Astrocyte of the hippocampus (primary cell): ENCODE measurements at regions not wholly inside any gene's neighbourhood (a gene's known extent, or its start where the extent isn't known, plus 50 kb on each side); places are given as distances from the start of the nearest gene placed in this dataset.

Experiments
- DNase-seq: peaks from one replicate; pipeline ENCODE4 v3.0.0; 2011; ENCODE audit warnings: low read depth, low spot score

DNA sequence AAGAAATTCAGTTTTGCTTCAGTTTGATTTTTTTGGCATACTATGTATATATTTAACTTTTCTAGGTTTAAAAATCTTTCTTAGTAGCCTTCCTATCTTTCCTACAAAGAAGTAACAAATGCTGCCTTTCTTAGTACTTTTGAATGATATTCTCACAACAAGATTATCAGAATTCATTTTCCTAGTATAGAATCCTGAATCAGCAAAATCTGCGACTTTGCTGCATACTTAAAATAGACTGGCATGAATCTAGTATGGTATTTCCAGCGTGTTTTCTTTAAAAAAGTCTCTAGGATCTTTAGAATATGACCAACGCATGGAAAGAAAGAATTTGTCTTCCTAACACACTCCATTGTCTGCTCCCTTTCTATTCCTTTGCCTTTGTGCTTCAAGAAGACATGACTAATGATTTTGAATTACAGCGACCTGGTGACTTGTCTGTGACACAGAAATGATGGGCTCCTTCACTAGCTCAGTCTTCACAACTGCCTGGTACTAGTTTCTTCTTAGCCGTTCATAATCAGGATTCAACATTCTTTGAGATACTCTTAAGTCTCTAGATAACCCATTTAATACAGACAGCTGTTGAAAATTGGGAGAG, 349.8 kb downstream of the PPARGC1A start:
- DNase-seq: peak; percentile 13

DNA sequence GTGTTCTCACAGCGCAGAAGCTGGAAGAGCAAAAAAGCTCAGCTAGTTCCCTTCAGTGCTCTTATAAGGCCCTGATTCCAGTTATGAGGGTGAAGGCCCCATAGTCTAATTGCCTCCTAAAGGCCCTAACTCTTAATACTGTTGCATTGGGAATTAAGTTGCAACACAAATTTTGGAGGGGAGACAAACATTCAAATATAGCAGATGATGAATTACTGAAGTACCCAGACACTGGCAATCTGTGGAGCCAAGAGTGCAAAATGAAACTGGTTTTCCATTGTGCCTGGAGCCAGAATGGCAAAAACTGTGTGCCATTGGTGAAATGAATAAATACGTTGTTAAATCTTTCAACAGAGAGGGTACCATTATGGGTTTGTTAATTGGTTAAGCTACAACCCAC, 356.0 kb downstream of the PPARGC1A start:
- DNase-seq: no peak

GRCh38 chr4:23516716-23517115, 373.1 kb downstream of the PPARGC1A start:
- DNase-seq: peak; percentile 31

DNA sequence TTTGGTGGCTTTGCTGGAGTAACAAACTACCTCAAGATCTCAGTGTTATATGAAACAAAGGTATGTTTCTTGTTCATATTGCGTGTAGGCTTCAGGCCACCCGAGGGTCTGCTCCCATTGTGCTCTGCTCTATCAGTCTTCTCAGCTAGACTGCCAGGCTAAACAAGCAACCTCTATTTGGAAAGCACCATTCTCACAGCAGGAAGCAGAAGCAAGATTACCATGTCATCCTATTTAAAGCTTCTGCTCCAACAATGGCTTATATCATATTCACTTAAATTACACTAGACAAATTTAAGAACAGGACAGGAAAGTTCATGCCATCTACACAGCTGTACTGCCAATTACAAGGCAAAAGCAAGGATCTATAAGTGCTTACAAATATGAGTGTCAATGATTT, 385.8 kb downstream of the PPARGC1A start:
- DNase-seq: no peak

DNA sequence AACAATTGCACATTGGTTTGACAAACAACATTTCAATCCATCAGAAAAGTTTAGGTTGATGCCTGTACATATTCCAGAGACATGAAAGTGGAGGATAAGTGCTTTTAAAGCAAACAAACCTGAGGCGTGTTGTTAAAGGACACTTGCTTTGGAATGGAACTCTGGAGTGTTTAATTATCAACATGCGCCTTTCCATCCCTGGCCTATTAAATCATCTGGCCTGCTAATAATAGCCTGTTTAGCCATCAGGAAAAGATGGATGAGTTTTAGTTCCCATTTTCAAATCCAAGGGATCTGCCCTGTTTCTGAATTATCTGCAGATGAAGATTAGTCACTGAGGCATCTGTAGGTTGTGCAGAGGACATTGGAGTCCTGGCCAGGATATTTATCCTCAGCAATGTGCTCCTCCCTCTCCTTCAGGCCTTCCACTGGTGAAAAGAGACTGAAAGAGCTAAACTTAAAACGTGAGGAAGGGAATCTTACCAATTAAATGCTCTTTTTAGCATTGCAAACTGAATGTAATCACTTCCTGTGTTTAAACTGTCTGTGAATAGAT, 388.9 kb downstream of the PPARGC1A start:
- no peak for DNase-seq

DNA sequence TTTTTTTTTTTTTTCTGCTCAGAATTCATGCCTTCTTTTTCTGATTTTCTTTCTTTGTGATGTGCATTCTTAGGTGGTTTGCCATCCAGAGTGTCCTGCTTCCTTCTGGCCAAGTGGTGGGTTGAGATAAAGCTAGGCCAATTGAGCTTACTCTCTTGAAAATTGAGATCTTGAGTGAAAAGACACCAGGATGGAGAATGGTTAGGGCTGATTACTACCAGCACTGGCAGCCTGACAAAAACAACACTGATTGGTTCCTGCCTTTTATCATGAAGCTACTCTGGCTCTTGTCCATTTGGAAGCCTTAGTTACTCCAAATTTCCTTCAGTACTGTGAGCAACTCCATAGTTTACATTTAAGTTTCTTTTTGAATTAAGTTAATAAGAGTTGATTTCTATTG, 404.0 kb downstream of the PPARGC1A start:
- peak; percentile 40 for DNase-seq

DNA sequence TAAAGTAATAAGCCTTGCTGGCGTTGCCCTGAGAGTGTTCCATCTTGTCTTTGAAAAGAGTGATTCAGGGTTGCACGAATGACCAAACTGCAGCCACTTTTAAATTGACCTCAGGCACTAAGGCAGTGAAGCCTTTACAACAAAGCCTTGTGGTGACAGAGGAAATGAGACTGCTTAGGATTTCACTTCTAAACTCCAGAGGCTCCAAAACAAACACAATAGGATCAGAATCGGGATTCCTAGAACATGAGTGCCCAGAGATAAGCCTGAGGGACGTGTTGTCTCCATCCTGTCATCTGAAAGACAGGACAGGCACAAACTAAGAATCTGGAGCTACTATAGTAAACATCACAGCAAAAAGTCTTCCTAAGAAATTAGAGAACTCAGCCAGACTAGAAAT, 405.2 kb downstream of the PPARGC1A start:
- DNase-seq: peak; percentile 28

DNA sequence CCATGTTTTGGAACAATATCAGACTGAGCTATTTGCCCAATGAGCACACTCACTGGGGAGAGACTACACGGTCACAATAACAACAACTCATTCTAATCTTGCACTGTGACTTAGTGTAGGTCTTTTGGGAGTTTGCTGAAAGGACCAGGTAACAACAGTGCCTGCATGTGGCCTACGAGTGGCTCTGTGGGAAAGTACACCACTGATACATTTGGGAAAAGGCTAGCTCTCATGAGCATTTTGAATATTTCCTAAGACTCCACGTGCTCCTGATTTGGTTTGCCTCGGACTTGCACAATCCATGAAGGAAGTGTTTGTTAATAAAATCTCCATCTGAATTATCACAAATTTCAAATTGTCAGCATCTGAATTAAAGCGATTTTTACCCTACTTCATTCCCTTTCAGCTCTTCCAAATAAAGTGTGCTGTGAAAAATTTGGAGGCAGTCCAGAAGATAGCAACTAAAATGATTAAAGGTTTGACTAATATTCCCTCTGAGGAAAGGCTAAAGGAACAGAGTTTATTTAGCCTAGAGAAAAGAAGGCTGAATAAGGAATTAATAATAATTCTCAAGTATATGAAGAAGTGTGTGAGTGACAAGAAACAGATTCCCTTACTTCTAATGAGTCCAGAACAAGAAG, 406.4 kb downstream of the PPARGC1A start:
- DNase-seq: no peak

GRCh38 chr4:23481566-23481965, 408.3 kb downstream of the PPARGC1A start:
- DNase-seq: no peak

DNA sequence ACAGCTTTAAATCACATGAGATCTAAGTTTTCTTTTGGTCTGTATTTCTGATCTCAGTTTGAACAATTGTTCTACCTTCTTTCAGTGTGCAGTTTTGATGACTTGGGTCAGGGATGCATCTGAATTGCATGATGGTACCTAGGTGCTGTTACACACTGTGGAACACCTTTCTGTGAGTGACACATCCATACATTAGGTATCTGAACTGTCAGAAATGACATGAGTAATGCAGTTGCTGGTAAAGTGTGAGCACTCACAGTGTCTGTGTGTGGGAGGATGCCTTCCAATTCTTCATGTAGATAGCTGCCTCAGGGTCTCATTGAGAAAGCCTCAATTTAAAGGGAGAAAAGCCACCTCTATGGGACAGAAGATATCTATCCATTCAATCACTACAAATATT, 411.9 kb downstream of the PPARGC1A start:
- DNase-seq: no peak

DNA sequence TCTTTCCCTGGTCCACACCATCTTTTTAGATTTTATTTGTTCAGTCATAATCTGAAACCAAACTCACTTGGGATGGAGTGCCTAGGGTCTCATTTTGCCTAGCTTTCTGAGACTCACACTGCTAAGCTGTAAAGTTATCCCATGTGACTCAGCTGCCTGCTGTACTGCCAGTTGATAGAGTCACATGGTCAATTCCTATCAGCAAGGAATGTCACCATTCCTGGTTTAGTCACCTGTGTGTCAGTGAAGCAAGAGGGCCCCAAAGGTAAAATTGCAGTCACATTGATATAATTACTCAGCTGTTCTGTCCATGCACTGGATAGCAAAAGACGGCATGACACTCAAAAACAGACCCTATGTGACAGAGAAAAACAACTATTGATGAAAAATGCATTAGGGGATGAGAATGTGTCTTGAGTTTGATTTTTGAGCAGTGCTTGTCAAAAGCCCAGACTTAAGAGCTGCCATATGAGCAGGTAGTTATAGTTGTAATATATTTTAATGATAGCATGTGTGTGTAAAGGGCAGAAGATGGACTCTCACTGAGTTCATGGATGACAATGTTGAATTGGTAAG, 413.2 kb downstream of the PPARGC1A start:
- DNase-seq: no peak

GRCh38 chr4:23463071-23463470, 426.8 kb downstream of the PPARGC1A start:
- DNase-seq: no peak

GRCh38 chr4:23458054-23458453, 431.8 kb downstream of the PPARGC1A start:
- DNase-seq: no peak

DNA sequence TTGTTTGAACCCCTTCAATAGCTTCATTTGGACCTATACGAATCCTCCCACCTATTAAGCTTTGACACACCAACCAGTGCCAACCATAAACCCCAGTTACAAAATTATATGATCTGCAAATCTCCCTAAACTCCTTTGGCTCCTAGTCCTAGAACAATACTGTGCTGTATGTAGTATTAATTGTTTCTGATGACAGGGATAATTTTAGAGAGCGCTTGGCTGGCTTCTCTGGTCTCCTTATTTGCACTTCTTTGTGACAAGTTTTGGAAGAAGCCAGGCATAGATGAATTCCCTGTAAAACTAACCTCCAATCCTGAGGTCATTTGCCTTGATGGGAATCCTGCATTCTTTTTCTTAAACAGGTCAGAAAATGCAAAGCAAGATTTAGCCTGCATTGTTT, 433.0 kb downstream of the PPARGC1A start:
- DNase-seq: no peak

- peak; percentile 55 for DNase-seq
Measured at GRCh38 chr4:23455456-23456158, 434.2 kb downstream of the PPARGC1A start.

GRCh38 chr4:23441530-23442069, 448.2 kb downstream of the PPARGC1A start:
- no peak for DNase-seq

DNA sequence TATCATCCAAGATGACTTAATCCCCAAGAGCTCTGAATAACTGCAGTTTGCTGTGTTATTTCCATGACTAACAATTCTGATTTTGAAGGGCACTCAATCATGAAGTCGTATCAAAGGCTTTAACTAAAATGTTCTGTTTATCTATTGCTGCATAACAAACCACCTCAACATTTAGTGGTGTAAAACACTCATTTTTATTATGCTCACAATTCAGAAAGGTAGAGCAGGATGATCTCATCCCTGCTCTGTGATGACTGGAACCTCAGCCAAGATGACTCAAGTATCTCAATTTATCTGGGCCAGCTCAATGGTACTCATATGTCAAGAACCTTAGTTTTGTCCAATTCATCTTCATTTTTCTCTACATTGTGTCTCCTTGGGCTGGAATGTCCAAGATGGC, 451.1 kb downstream of the PPARGC1A start:
- peak; percentile 32 for DNase-seq

DNA sequence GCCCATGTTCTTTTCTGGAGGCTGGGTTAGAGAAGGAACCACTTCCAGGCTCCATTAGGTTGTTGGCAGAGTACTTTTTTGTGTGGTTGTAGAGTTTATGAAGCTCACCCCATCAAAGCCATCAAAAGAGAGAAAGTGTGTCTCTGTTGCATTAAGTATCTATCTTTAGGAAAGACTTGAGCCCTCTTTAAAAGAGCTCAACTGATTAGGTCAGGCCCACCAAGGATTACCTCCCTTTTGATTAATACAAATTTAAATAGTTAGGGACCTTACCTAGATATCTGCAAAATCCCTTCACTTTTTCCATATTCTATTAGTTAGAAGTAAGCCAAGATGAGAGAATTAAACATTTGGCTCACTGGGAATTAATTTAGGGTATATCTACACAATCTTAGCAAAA, 460.4 kb downstream of the PPARGC1A start:
- DNase-seq: no peak

DNA sequence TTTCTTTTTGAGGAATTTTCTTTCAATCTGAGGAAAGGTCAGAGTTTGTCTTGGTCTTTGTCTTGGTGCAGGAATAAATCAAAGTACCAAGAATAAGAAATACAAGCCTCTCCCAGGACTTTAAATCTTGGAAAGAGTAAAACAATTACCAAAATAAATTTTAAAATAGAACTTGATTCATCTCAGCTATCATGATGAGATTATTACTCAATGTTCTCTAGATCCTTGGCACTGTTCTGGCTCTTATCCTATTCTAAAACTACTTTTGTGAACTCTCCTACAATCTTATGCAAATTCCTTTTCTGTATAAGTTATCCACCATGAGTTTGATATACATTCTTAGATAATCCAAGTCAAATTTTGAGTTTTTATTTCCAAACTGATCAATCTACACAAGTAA, 464.3 kb downstream of the PPARGC1A start:
- no peak for DNase-seq

DNA sequence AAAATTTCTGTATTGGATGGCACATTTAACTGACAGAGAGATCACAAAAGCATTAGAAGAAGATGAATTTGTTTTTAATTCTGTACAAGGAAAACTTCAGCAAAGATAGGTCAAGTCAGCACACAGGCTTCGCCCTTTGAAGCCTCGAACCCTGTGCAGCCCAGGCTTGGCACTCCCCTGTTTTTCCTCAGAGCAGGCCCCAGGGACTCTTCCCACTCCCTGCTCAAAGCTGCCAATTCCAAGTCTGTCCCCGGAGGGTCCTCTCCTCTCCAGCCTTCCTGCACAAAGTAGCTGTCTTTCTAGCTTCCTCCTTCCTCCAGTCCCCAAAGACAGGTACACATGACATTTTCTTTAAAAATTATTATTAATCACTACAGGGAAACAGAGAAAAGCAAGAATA, 466.3 kb downstream of the PPARGC1A start:
- no peak for DNase-seq

DNA sequence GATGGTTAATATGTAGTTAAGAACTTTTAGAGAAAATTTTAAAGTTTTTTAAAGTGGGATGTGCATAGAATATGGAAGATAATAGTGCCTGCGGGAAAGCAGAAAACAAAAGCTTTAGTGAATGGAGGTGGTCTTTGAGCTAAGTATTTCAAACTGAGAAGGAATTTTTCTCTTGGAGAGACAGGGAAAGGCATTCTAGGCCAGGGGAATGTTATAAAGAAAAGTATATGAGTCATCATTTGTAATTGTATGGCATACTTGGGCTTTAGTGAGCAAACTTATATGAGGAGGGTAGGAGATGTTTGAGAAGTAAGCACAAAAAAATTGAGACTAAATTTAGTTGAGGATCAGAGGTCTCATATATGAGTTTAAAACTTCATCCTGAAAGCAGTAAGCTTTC, 467.0 kb downstream of the PPARGC1A start:
- DNase-seq: peak; percentile 35

DNA sequence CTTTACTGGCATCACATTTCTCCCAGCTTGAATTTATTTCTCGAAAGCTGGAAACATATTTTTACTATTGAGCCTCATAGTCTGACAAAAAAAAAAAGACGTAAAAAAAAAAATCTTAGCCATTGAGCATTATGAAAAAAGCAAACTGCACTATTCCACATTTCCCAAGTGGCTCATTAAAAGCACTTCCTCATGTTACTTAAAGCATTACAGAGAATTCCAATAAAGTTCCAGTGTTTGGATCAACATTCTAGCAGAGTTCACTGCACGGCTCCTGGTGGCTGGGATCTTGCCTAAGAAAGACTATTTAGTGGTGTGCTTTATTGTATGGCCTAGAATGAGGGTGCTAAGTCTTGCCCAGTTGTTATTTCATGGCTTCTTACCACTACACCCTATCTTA, 476.2 kb downstream of the PPARGC1A start:
- no peak for DNase-seq
